ENCODE measurements at regions not wholly inside any gene's neighbourhood (a gene's known extent, or its start where the extent isn't known, plus 50 kb on each side); places are given as distances from the start of the nearest gene placed in this dataset.
"Not testable (repeated sequence)": the region's sequence is repeated elsewhere in the genome, so short reads cannot be mapped to it uniquely, and the experiment has no call there.

GRCh38 chr3:20317616-20318015 is 131.6 kb upstream of the SGO1 start:
- DNase-seq, result no peak

- no peak for DNase-seq
Observed at GRCh38 chr3:20316238-20316637, 130.2 kb upstream of the SGO1 start.

- no peak for DNase-seq
Observed at GRCh38 chr3:20310629-20311028, 124.6 kb upstream of the SGO1 start.

DNA sequence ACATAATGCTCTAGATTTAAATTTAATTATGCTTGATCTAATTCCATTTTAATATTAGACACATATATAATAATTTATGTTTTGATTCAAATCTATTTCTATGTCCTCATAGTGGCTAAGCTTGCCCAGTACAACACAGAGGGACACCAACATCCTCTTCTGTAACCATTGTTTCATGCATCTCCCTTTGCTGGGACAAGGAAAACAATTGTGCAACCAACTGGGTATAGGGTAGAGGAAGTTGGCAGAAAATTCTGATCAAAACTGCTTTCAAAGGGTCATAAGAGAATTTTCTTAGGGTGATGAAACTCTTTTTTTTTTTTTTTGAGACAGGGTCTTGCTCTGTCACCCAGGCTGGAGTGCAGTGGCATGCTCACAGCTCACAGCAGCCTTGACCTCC is 121.4 kb upstream of the SGO1 start:
- DNase-seq, result no peak

- no peak for DNase-seq
Observed at GRCh38 chr3:20305647-20306046, 119.6 kb upstream of the SGO1 start.

DNA sequence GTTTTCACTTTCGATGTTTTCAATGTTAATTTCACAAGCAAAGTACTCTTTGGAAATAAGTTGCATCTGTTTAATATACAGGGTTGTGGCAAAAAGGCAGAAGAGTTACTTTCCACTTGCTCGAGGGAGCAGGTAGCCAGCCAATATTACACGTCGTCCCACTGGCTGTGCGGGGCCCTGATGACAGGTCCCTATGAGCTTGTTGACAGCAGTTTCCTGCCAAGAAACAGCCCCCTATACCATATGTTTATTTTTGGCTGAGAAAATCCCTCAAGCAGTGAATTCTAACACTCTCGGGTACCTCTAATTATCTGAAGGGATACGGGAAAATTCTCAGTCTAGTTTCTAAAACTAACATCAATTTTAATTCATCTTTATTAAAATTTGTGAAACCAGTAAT is 116.8 kb upstream of the SGO1 start:
- DNase-seq, result no peak

DNA sequence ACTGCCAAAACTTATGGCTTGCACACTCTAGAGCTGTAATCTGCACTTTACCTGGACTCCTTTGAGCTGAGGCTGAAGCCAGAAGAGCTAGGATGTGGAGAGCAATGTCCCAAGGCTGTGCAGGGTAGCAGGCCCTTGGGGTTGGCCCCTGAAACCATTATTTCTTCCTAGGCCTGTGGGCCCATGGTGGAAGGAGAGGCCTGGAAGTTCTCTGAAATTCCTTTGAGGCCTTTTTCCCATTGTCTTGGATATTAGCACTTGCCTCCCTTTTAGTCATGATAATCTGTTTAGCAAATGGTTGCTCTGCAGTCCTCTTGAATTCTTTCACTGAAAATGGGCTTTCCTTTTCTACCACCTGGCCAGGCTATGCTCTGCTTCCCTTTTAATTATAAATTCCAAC is 102.0 kb upstream of the SGO1 start:
- DNase-seq, result no peak

GRCh38 chr3:20280257-20280656 is 94.3 kb upstream of the SGO1 start:
- DNase-seq, result no peak

DNA sequence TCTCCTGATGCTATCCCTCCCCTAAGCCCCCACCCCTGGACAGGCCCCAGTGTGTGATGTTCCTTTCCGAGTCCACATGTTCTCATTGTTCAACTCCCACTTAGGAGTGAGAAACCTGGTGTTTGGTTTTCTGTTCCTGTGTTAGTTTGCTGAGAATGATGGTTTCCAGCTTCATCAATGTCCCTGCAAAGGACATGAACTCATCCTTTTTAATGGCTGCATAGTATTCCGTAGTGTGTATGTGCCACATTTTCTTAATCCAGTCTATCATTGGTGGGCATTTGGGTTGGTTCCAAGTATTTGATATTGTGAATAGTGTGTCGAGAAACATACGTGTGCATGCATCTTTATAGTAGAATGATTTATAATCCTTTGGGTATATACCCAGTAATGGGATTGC is 80.0 kb upstream of the SGO1 start:
- not testable (repeated sequence) for DNase-seq

DNA sequence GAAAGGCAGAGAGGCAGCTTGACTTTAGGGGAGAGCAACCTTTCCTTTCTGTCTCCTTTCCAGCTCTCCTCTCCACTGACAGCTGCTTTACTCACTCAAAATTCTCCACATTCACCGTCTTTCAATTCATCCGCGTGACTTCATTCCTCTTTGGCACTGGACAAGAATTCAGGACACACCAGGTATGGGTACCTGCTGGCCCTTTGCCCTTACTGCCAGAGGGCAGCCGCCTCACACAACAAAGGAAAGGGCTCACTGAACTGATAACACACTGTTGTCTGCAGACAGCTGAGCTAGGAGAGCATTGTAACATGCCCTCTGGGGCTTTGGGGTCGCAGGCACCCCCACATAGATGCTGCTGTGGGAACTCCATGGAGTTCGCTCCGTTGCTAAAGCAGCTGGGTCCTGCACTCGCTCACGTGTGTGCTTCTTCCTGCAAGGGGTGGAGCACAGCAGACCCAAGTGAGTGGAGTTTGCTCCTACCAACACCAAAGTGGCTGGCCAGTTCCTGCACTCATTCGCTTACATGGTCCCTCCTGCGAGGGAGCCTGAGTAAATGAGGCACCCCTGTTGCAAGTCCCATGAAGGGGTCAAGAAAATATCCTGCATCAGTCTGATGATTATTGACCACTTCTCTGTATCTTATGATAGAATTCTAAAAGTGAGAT is 79.0 kb upstream of the SGO1 start:
- no peak for DNase-seq

GRCh38 chr3:20258371-20258770 is 72.4 kb upstream of the SGO1 start:
- DNase-seq, result no peak

DNA sequence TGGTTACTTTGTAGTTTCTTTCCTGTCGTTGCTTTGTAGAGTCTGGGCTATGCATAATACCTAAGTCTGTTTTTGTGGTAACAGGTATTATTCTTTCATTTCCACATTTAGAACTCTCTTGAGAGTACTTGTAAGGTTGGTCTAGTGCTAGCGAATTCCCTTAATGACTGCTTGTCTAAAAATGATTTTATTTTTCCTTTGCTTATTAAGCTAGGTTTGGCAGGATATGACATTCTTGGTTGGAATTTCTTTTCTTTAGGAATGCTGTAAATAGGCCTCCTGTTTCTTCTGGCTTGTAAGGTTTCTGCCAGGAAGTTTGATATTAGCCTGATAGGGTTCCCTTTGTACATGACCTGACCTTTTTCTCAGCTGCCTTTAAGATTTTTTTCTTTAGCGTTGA is 70.1 kb upstream of the SGO1 start:
- DNase-seq, result no peak

GRCh38 chr3:20254268-20255117 is 68.5 kb upstream of the SGO1 start:
- no peak for DNase-seq

GRCh38 chr3:20250786-20251185 is 64.8 kb upstream of the SGO1 start:
- no peak for DNase-seq

DNA sequence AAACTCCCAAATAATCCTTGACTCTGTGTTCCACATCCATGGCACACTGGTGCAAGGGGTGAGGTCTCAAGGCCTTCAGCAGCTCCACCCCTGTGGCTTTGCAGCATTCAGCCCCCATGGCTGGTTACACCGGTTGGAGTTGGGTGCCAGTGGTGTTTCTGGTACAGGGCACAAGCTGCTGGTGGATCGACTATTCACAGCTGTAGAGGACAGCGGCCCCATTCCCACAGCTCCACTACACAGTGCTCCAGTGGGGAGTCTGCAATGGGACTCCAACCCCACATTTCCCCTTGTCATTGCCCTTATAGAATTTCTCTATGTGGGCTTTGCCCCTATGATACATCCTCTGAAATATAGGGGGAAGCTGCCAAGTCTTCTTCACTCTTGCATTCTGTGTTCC is 64.3 kb upstream of the SGO1 start:
- DNase-seq, result no peak

DNA sequence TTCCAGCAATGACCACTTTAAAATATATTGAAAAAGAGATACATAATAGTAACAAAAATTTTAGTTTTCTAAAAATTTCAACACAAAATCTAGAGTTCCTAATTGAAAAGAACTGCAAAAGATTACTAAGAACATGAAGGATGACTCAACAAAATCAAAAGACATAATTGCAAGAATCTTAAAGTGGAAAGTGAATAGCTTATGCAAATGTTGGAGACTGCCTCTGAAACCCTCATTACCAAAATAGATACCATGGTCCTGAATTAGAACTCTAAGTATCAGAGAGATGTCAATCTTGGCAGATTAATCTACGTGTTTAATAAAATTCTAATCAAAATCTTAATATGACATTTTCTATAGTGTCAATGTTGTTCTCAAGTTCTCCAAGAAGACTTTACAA is 60.7 kb upstream of the SGO1 start:
- no peak for DNase-seq

DNA sequence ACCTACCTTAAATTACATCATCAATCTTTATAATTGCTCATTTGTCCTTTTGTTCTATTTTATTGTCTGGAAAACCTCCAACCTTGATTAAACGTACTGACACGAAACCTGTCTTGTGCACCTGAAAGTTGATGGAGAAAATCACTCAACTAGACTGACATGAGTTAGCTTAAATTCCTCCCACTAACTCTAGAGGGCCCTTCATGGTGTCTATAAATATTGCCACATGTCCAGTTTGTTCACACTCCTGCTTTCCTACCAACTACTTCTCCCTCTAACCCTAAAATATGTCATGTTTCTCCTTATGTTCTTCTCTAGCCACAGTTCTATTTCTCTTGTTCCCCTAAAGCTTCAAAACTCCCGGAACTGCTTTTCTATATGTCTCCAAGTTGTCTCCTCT is 59.8 kb upstream of the SGO1 start:
- DNase-seq, result no peak

GRCh38 chr3:20240154-20240883 is 54.3 kb upstream of the SGO1 start:
- no peak for DNase-seq

- not testable (repeated sequence) for DNase-seq
Observed at GRCh38 chr3:20238199-20238598, 52.2 kb upstream of the SGO1 start.

- no peak for DNase-seq
Observed at GRCh38 chr3:20236603-20237002, 50.6 kb upstream of the SGO1 start.

Data from NCI-H187 (cell line).